OCI-M2 (cell line): ENCODE measurements at regions not wholly inside any gene's neighbourhood (a gene's known extent, or its start where the extent isn't known, plus 50 kb on each side); places are given as distances from the start of the nearest gene placed in this dataset.
"Not testable (repeated sequence)": the region's sequence is repeated elsewhere in the genome, so short reads cannot be mapped to it uniquely, and the experiment has no call there.

Experiments used
- DNase-seq: peaks from one replicate; lab custom pipeline; 2025; ENCODE audit not compliant: unreplicated experiment; lab: John Stamatoyannopoulos, UW

DNA sequence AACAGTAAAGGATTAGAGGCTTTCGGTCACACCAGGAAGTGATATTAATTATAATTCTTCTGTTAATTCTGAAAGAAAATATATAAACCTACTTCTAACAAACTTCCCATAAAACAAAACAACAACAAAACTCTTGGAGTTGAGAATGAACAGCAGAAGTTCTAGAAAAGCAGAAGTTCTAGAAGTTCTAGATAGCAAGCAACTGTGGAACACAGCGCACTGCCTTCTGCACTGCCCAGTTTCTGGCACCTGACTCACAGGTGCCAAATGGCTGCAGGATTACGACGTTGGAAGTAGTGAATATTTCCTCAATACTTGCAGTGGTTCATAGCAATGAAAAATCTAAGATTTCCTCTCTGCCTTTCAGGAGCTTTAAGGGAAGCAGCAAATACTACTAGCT lies 132.2 kb downstream of the OR13A1 start:
- no peak for DNase-seq

DNA sequence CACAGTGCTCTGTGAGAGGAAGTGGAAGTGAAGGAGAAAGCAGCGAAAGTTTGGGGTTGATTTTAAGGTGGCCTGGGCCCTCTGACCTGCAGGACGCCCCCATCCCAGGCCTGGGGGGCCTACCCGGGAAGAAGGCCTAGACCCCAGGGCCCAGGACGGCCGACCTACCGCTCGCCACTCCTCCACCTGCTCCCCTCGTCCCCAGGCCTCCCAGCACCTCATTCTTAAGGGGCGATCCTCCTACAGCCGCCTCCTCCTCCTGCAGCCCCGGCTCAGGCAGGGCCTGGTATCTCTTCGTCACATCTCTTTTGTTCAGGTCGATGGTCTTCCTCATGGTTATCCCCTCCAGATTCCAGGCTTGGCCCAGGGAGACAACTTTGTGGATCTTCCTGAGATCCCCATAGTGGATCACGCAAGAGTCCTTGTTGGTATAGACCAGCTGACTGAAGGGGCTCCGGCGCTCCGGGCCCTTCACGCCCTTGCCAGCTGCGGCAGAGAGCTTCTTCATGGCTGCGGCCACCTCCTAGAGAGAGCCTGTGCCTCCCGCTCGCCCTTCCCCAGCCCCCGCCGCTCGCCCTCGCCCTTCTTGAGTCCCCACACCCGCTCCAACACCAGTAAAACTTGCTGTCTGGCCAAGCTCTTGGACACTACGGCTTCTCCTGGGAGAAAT lies 117.5 kb downstream of the OR13A1 start:
- DNase-seq: no peak

DNA sequence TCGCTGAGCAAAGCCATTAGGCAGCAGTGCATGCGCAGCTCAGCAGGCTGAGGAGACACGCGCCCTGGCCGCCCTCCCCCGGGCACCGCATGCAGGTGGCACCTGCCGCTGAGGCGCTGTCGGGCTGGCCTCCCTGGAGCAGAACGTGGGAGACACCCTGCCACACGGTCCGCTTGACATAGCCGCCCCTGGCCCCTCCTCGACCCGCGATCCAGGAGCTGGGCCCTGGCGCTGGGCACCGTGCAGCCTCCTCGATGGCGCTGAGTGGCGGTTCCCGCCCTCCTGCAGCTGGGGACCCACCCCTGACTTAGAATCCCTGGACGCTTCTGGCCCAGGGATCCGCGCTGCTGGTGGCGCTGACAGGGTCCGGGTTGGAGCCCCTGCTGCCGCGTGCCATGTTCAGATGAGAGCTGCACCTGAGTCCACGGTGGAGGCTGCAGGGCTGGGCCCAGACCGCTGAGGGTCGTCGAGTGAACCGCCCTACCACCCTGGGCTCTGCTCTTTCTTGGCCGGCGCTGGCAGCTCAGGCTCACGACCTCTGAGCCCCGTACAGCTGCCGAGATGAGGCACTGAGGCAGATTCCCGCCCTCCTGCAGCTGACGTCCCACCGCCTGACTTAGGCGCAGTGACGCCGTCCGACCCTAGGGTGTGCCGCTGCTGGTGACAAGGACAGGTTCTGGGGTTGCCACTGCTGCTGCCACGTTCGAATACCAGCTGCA lies 116.8 kb downstream of the OR13A1 start:
- no peak for DNase-seq

DNA sequence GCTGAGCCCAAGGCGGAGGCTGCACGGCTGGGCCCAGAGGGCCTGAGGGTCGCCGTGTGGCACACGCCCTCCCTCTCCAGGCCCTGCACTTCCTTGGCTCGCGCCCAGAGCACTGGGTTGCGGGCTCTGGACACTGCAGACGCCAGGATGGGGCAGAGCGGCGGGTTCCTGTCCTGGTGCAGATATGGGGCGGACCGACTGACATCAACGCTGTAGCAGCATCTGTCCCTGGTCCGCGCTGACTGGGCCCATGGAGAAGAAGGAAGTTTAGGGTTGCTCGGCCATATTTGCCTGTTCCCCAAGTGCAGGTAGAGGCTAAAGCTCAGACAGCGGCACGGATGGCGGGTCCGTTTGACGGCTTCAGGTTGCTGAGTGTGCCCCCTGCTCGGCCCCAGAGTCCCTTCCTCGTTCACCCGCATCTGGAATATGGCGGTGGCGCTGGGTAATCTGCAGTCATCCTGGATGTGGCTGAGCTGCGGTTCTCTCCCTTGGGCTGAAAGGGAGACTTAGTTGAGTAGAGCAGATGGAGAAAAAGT lies 116.1 kb downstream of the OR13A1 start:
- DNase-seq: no peak

DNA sequence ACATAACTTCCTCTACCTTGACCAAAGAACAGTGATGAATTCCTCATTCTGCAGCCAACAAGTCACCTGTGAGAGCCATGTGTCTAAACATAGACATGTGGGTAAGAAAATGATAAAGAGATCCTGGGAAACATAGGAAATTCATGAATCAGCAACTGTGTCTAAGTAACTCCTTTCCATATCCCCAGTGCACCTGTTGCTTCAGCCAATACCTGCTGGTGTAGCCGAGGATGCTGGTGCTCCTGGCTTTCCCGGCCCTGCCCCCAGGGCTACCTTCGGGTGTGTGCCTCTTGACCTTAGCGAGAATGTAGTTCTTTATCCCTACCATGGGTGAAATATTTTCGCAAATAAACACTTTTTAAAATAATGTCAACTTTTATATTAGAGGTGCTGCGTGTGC lies 114.1 kb downstream of the OR13A1 start:
- no peak for DNase-seq

DNA sequence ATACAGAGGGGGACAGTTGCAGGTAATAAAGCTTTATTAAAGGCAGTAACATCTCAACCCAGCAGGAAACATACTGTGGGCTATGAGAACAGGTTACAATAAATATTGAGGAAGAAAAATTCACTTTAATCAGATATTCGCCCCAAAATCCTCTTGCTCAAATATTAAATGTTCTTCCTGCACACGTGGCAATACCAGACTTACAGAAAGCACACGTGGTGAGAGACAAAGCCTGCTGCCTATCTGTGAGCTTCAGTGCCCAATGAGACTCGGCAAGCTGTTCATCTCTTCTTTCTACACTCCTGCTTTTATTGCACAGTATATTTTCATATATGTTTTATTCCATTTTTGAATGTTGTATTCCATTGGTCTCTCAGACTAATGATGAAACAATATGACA lies 113.2 kb downstream of the OR13A1 start:
- no peak for DNase-seq

DNA sequence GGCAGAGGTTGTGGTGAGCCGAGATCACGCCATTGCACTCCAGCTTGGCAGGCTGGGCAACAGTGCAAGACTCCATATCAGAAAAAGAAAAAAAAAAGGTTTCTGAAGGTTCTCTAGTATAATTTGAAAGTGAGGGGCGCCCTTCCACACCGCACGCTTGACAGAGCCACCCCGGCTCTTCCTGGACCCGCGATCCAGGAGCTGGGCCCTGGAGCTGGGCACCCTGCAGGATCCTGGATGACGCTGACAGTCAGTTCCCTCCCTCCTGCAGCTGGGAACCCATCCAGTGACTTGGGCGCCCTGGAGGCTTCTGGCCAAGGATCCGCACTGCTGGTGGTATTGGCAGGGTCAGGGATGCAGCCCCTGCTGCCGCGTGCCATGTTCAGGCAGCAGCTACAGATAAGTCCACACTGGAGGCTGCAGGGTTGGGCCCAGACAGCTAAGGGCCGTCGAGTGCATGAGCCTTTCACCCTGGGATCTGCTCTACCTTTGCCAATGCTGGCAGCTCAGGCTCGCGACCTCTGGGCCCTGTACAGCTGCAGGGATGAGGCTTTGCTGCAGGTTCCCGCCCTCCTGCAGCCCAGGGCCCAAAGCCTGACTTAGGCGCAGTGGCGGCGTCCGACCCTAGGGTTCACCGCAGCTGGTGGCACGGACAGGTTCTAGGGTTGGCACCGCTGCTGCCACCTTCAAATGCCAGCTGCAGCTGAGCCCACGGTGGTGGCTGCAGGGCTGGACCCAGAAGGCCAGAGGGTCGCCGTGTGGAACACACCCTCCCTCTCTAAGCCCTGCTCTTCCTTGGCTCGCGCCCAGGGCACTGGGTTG lies 110.2 kb downstream of the OR13A1 start:
- DNase-seq: no peak

DNA sequence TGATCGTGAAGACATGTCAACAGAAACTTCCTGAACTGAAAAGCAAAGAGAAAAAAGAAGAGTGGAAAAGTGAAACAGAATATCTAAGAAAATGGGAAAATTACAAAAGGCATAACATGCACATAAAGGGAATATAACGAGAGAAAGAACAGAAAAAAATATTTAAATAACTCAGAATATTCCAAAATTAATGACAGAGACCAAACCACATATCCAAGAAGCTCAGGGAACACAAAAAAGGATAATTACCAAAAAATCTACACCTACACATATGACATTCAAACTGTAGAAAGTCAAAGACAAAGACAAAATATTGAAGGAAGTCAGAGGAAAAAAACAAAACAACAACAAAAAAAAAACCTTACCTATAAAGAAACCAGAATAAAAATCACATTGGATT lies 105.5 kb downstream of the OR13A1 start:
- DNase-seq: no peak

DNA sequence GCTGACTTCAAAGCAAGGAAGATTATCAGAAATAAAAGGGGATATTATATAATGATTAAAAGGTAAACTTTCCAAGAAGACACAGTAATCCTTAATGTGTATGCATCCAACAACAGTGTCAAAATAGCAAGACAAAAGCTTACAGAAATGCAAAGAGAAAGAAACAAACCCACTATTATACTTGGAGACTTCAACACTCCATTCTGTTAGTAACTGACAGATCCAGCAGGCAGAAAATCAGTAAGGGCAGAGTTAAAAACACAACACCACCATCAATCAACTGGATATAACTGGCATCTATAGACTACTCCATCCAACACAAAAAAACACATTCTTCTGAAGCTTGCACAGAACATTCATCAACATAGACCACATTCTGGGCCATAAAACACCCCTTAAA lies 103.8 kb downstream of the OR13A1 start:
- no peak for DNase-seq

DNA sequence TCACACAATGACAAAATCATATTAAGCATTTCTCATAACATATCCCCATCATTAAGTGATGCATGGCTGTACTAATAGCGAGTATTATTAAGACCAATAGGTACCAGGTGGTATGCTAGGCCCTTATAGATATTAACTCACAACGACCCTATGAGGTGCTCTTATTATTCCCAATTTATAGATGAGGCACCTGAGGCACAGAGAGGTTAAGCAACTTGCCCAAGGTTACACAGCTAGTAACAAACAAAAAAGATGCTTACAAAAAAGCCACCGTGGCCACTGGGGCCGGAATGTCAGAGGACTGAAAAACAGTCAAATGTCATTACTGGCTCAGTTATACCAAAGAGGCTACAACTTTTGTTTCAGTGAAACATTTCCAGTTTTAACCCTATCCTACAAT lies 96.0 kb downstream of the OR13A1 start:
- no peak for DNase-seq

DNA sequence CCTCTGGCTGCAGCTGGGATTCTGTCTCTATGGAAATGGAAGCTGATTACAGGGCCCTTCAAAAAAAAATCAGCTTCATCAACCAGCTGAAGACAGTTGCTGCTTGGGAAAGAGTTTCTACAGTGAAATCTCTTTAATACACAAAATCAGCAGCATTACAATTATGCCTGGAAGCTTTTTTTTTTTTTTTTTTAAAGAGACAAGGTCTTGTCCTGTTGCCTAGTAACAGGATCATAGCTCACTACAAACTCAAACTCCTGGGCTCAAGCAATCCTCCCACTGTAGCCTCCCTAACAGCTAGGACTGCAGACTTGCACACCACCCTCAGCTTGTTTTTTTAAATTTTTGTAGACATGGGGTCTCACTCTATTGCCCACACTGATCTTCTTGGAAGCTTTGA lies 94.5 kb downstream of the OR13A1 start:
- no peak for DNase-seq

DNA sequence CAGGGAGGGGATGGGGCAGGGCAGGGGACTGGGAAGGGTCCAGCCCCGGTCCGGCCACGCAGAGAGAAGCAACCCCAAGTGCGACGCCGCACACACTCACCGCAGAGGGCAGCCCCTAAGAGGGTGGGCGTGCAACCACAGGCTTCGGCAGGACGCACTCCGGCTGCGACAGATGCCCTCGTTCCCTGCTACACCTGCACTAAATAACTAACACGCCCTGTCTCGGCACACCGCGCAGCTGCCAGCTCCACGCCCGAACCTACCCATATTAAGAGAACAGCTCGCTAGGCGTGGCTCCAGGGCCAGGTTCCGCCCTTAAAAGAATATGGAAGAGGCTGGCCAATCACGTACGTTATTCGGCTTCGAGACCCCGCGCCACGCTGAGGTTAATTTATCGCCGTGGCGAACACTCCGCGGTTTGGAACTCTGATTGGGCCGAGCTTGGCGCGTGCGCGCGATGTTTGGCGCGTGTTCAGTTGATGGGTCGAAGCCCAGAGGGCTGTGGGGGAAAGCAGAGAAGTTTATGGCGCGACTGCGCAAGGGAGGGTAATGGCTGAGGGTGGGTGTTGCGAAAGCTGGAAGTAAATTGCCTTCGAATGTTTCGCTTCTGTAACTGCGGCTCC lies 91.1 kb downstream of the OR13A1 start:
- DNase-seq: no peak

DNA sequence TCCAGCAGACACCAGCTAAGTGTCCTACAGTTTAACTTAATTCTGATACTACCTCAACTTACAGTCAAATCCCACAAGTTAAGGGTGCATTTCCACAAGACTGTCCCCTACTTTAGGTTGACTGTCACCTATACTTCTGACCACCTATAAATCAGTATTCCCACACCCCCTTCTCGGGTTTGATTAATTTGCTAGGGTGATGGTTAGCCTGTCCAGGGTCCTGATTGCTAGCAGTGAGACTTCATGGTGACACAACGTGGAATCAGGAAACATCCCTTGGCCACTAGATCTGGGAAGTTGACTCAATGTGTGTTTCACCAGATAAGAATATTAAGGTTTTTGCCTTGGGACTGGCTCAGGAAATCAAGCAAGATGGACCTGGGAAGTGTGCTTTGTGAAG lies 88.4 kb downstream of the OR13A1 start:
- no peak for DNase-seq

DNA sequence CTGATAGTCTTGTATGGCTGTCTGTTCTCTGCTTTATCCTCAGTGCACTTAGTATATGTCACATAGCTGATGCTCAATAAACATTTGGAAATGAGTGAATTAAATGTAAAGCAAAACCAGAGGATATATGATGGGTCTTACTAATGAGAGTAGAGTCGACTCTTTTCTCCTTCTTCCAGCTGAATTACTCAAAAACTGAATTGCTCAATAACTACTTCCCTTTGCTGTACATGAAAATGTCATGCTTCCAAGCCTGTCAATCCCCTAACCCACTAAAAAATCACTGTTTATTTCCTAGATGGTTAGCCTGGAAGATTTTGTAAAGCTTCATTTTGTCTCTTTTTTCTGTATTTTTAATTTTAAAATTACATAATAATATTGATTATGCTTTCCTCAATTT lies 88.0 kb downstream of the OR13A1 start:
- DNase-seq: no peak

DNA sequence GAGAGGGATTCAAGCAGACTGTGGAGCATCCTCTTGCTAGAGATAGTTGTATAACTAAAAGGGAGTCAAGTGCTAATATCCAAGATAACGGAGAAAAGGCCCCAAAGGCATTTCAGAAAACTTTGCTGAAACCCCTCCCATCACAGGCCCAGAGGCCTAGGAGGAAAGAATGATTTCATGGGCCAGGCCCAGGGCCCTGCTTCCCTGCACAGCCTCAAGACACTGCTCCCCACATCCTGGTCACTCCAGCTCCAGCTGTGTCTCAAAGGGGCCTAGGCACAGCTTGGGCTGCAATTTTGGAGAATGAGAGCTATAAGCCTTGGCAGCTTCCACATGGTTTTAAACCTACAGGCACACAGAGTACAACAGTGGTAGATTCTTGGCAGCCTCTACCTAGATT lies 85.6 kb downstream of the OR13A1 start:
- DNase-seq: no peak

DNA sequence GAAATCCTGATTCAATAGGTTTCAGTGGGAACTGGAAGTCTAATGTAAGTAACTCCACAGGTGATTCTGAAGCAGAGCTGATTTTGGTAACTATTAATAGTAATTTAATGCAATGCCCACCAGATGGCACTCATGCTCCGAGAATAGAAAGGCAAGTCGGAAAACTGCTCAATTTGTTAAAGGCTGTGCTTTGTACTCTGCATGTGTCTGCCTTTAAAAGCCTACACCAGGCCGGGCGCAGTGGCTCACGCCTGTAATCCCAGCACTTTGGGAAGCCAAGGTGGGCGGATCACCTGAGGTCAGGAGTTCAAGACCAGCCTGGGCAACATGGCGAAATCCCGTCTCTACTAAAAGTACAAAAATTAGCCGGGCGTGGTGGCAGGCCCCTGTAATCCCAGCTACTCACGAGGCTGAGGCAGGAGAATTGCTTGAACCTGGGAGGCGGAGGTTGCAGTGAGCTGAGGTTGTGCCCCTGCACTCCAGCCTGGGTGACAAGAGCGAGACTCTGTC lies 80.1 kb downstream of the OR13A1 start:
- not testable (repeated sequence) for DNase-seq

DNA sequence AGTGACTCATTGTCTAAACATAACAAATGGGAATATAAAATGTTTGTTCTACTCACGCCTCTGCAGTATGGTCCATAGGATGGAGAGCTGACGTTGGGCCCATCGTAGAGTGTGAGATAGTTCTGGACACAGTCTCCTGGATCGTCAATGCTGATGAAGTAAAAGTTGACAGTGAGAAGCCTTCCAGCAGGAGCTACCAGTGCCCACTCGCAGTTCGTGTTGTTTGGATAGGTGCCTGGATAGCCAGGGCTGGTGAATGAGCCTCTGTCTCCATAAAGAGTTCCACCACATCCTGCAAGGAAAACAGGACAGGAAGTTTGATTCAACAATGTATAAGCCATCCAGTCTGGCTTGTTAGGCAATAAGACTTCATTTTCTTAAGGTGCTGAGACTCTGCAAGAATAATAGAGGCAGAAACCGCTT lies 79.6 kb downstream of the OR13A1 start:
- DNase-seq: no peak

DNA sequence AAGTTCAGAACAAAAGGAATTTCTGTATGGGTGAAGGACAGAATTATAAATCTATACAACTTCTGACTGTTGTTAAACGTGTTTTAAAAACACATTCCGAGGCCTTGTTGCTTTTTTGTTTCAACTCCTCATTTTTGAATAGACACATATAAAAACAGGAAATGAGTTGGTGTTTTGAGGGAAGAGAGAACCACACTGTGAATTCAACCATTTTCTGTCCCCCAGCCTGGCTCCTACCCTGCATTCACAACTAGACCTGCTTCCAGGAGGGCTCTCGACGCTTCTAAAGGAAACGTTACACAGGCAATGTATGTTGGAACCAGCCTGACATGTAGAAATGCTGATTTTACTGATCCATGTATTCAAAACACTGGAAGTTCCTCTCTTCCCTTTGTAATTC lies 76.5 kb downstream of the OR13A1 start:
- DNase-seq: no peak

DNA sequence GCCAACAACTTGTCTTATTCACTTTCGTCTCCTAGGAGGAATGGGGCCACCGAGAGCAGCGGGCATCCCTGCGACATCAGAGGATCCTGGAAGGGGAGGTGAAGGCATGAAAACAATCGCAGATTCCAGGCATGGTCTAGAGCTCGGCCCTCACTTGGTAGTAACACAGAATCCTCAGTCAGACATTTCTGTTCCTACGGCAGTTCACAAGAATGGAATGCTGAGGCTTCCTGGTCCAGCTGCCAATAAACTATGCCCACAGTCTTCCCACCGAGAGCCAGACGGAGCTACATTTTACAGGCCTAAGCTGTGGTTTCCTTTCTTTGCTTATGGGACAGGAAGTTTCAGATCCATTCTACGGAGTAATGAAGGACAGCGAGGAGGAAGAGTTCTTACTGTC lies 75.8 kb downstream of the OR13A1 start:
- no peak for DNase-seq

DNA sequence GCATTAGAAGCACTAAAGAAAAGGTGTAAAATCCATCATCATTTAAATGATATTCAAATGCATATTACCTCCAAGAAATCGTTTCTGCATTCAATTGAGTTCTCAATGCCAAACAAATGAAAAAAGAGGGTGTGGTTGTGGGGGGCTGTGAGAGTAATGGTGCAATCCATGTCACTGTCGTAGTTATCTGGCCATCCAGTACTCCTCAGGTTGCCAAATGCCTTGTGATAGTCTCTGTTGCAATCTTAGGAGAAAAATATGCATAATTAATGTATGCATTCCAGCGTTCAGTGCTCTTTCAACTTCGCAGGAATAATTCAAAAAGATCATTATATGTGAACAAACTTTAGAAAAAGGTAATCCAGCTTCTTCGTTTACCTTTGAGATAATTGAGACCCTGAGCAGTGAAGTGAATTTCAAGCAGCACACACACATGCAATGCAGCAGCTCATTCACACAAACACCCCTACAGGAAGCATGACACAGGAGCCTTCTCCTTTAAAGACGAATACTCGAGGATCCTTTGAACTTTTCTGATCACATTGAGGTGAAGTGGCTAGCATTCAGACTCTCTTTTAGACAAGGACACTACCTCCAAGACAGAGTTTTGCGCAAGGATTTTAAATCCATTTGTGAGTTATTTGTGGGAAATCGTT lies 73.4 kb downstream of the OR13A1 start:
- DNase-seq: no peak

DNA sequence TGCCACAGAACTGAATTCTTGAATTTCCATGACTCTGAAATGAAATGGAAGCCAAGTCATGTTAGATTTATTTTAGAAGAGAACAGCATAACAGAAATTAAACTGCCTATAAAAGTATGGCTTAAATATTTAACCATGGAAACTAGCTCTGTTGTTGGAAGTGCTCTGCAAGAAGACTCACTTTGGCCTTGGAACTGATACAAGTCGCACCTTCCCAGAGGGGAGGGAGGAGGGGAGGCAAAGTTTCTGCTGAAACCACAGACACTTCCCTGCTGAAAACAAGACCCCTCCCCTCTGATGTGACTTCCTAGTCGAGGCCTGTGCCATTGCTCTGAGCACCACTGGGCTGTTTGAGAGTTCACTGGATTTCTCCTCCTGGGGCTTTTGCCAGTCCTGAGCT lies 72.1 kb downstream of the OR13A1 start:
- no peak for DNase-seq
